22Rv1 (cell line): ENCODE measurements at regions not wholly inside any gene's neighbourhood (a gene's known extent, or its start where the extent isn't known, plus 50 kb on each side); places are given as distances from the start of the nearest gene placed in this dataset.

Experiments
- CTCF ChIP-seq: fragments of 450-650 bp; IDR thresholded peaks from 2 replicates; pipeline ENCODE4 v1.5.1; 2017; ENCODE audit warnings: mild to moderate bottlenecking
- ZFX ChIP-seq: fragments of 450-650 bp; IDR thresholded peaks from 2 replicates; pipeline ENCODE4 v1.6.1; 2017; ENCODE audit warnings: antibody characterized with exemption, borderline replicate concordance

- no peak for TF ChIP-seq ZFX
- no peak for TF ChIP-seq CTCF
Measured at GRCh38 chr11:91694331-91694730, 530.3 kb upstream of the FAT3 start.
